DOHH2 (cell line): ENCODE measurements at regions not wholly inside any gene's neighbourhood (a gene's known extent, or its start where the extent isn't known, plus 50 kb on each side); places are given as distances from the start of the nearest gene placed in this dataset.

Experiments
- CTCF ChIP-seq: fragments of 200-600 bp; sonication (generic); IDR thresholded peaks from one replicate; pipeline ENCODE4 v1.5.1; 2014; ENCODE audit warnings: antibody characterized with exemption, mild to moderate bottlenecking, low read depth, low read length; ENCODE audit not compliant: poor library complexity, severe bottlenecking
- EZH2phosphoT487 ChIP-seq: fragments of 200-600 bp; sonication (generic); IDR thresholded peaks from 2 replicates; pipeline ENCODE4 v1.6.1; 2017; ENCODE audit warnings: borderline replicate concordance, mild to moderate bottlenecking, antibody characterized with exemption, low read length, moderate library complexity, mixed read lengths

GRCh38 chr2:236670235-236670620 lies 100.6 kb downstream of the ACKR3 start:
- TF ChIP-seq CTCF: no peak
- no peak for TF ChIP-seq EZH2phosphoT487
